ENCODE measurements at regions not wholly inside any gene's neighbourhood (a gene's known extent, or its start where the extent isn't known, plus 50 kb on each side); places are given as distances from the start of the nearest gene placed in this dataset.
A peak's percentile ranks its signal among the peaks of the same experiment; 100 is the strongest.

DNA sequence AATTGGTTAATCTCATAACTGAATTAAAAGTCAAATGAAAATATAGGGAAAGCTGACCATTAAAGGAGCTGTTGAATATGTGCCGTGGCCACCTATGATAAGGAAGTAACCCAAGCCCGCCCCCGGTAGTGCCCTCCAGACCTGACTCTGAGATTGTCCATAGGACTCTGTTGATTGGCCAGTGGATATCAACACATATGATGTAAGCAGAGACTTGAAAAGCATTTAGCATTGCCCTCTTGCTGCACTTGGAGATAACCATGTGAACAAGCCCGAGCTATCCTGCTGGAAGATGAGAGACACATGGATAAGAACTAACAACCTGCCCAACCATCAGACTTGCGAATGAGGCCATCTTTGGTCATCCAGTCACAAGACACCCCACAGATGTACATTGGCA, 83.2 kb downstream of the LINC00237 start (continued):
- TF ChIP-seq, protein P1, sequence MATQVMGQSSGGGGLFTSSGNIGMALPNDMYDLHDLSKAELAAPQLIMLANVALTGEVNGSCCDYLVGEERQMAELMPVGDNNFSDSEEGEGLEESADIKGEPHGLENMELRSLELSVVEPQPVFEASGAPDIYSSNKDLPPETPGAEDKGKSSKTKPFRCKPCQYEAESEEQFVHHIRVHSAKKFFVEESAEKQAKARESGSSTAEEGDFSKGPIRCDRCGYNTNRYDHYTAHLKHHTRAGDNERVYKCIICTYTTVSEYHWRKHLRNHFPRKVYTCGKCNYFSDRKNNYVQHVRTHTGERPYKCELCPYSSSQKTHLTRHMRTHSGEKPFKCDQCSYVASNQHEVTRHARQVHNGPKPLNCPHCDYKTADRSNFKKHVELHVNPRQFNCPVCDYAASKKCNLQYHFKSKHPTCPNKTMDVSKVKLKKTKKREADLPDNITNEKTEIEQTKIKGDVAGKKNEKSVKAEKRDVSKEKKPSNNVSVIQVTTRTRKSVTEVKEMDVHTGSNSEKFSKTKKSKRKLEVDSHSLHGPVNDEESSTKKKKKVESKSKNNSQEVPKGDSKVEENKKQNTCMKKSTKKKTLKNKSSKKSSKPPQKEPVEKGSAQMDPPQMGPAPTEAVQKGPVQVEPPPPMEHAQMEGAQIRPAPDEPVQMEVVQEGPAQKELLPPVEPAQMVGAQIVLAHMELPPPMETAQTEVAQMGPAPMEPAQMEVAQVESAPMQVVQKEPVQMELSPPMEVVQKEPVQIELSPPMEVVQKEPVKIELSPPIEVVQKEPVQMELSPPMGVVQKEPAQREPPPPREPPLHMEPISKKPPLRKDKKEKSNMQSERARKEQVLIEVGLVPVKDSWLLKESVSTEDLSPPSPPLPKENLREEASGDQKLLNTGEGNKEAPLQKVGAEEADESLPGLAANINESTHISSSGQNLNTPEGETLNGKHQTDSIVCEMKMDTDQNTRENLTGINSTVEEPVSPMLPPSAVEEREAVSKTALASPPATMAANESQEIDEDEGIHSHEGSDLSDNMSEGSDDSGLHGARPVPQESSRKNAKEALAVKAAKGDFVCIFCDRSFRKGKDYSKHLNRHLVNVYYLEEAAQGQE (IDR thresholded peaks at IDR 0.05; ENCODE audit: borderline replicate concordance): no peak
- TF ChIP-seq, protein P1 (CRISPR knock-in tag; IDR thresholded peaks at IDR 0.05; ENCODE audit: low read depth): no peak
- TF ChIP-seq ASH1L (IDR thresholded peaks at IDR 0.05; ENCODE audit: borderline replicate concordance, low read depth, partially characterized antibody): no peak
- TF ChIP-seq DDX20 (tag; IDR thresholded peaks at IDR 0.05; ENCODE audit: low read depth): no peak
- no peak for TF ChIP-seq MAZ (CRISPR knock-in tag; conservative IDR thresholded peaks at IDR 0.05 in 1 of 2, IDR thresholded peaks at IDR 0.05 in 1 of 2)
- TF ChIP-seq FOXM1 (IDR thresholded peaks at IDR 0.05; ENCODE audit: low read depth): peak; percentile 52; the same call in 1 of the 2 replicates
- no peak for TF ChIP-seq FOXM1 (CRISPR knock-in tag; IDR thresholded peaks at IDR 0.05; ENCODE audit: low read depth)
- TF ChIP-seq, protein P2, sequence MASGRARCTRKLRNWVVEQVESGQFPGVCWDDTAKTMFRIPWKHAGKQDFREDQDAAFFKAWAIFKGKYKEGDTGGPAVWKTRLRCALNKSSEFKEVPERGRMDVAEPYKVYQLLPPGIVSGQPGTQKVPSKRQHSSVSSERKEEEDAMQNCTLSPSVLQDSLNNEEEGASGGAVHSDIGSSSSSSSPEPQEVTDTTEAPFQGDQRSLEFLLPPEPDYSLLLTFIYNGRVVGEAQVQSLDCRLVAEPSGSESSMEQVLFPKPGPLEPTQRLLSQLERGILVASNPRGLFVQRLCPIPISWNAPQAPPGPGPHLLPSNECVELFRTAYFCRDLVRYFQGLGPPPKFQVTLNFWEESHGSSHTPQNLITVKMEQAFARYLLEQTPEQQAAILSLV (tag; IDR thresholded peaks at IDR 0.05): no peak
- no peak for TF ChIP-seq POLR2AphosphoS5 (IDR thresholded peaks at IDR 0.05; ENCODE audit: control insufficient read depth, insufficient read depth, low read depth, low read length)
- no peak for TF ChIP-seq ZFP36 (IDR thresholded peaks at IDR 0.05; ENCODE audit: low read depth, low read length, partially characterized antibody)
- TF ChIP-seq CREB3L1 (IDR thresholded peaks at IDR 0.05; ENCODE audit: borderline replicate concordance, low read depth): no peak
- TF ChIP-seq CTCF (IDR thresholded peaks at IDR 0.05 in 2 of 3, conservative IDR thresholded peaks at IDR 0.05 in 1 of 3; ENCODE audit: insufficient read depth in 2 of 3, low read depth in 1 of 3, low read length in 3 of 3): no peak
- peak; percentile 79 for TF ChIP-seq TAL1 (IDR thresholded peaks at IDR 0.05)
- TF ChIP-seq, protein P3, sequence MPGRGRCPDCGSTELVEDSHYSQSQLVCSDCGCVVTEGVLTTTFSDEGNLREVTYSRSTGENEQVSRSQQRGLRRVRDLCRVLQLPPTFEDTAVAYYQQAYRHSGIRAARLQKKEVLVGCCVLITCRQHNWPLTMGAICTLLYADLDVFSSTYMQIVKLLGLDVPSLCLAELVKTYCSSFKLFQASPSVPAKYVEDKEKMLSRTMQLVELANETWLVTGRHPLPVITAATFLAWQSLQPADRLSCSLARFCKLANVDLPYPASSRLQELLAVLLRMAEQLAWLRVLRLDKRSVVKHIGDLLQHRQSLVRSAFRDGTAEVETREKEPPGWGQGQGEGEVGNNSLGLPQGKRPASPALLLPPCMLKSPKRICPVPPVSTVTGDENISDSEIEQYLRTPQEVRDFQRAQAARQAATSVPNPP (IDR thresholded peaks at IDR 0.05; ENCODE audit: borderline replicate concordance, insufficient read depth, insufficient read length): no peak

Measured in K562 (cell line).